Fibroblast of skin of back (primary cell): ENCODE measurements at regions not wholly inside any gene's neighbourhood (a gene's known extent, or its start where the extent isn't known, plus 50 kb on each side); places are given as distances from the start of the nearest gene placed in this dataset.
A peak's percentile ranks its signal among the peaks of the same experiment; 100 is the strongest.

ENCODE experiments used
- DNase-seq: peaks from one replicate; pipeline ENCODE4 v3.0.0-alpha.2; 2013

- no peak for DNase-seq
Observed at GRCh38 chr3:181660337-181660736, 51.4 kb upstream of the SOX2 start.

GRCh38 chr3:181637456-181637855 lies 74.3 kb upstream of the SOX2 start:
- DNase-seq: peak; percentile 17

GRCh38 chr3:181637056-181637455 lies 74.7 kb upstream of the SOX2 start:
- DNase-seq: peak; percentile 25

- DNase-seq: no peak
Observed at GRCh38 chr3:181635141-181635540, 76.6 kb upstream of the SOX2 start.

GRCh38 chr3:181633556-181633955 lies 78.2 kb upstream of the SOX2 start:
- no peak for DNase-seq

GRCh38 chr3:181631901-181632300 lies 79.8 kb upstream of the SOX2 start:
- no peak for DNase-seq

- peak; percentile 76 for DNase-seq
Observed at GRCh38 chr3:181630853-181631252, 80.9 kb upstream of the SOX2 start.

- DNase-seq: peak; percentile 33
Observed at GRCh38 chr3:181629711-181630110, 82.0 kb upstream of the SOX2 start.

GRCh38 chr3:181629029-181629428 lies 82.7 kb upstream of the SOX2 start:
- peak; percentile 69 for DNase-seq

GRCh38 chr3:181628384-181628783 lies 83.3 kb upstream of the SOX2 start:
- no peak for DNase-seq

GRCh38 chr3:181626036-181626435 lies 85.7 kb upstream of the SOX2 start:
- no peak for DNase-seq

GRCh38 chr3:181623924-181624694 lies 87.6 kb upstream of the SOX2 start:
- DNase-seq: peak; percentile 49

GRCh38 chr3:181622365-181622764 lies 89.4 kb upstream of the SOX2 start:
- DNase-seq: peak; percentile 61

GRCh38 chr3:181619897-181620296 lies 91.8 kb upstream of the SOX2 start:
- DNase-seq: no peak

- no peak for DNase-seq
Observed at GRCh38 chr3:181618260-181618659, 93.5 kb upstream of the SOX2 start.

- no peak for DNase-seq
Observed at GRCh38 chr3:181616088-181617070, 95.3 kb upstream of the SOX2 start.

- DNase-seq: no peak
Observed at GRCh38 chr3:181615666-181616065, 96.1 kb upstream of the SOX2 start.

- no peak for DNase-seq
Observed at GRCh38 chr3:181614878-181615277, 96.8 kb upstream of the SOX2 start.

GRCh38 chr3:181613813-181614212 lies 97.9 kb upstream of the SOX2 start:
- DNase-seq: no peak

- no peak for DNase-seq
Observed at GRCh38 chr3:181613191-181613590, 98.5 kb upstream of the SOX2 start.

GRCh38 chr3:181610973-181611265 lies 100.8 kb upstream of the SOX2 start:
- no peak for DNase-seq

- DNase-seq: peak; percentile 43
Observed at GRCh38 chr3:181610083-181610972, 101.4 kb upstream of the SOX2 start.
